ENCODE measurements at regions not wholly inside any gene's neighbourhood (a gene's known extent, or its start where the extent isn't known, plus 50 kb on each side); places are given as distances from the start of the nearest gene placed in this dataset.
"Not testable (repeated sequence)": the region's sequence is repeated elsewhere in the genome, so short reads cannot be mapped to it uniquely, and the experiment has no call there.

GRCh38 chr13:86253497-86253896 lies 454.3 kb upstream of the SLITRK6 start:
- DNase-seq (ENCODE audit: low read depth, low spot score); H3K4me3 ChIP-seq (ENCODE audit: control insufficient read depth in 2 of 3, extremely low read depth in 1 of 3, insufficient read depth in 2 of 3, low read depth in 1 of 3, low read length in 3 of 3); H3K9me3 ChIP-seq (ENCODE audit: control insufficient read depth, low read depth, low read length); H3K4me1 ChIP-seq (ENCODE audit: control insufficient read depth, extremely low read depth, insufficient read depth, low read length); H4K20me1 ChIP-seq (ENCODE audit: control insufficient read depth, extremely low read depth, insufficient read depth, low read length); H3K27ac ChIP-seq (ENCODE audit: control insufficient read depth, insufficient read depth, low read length); H3K36me3 ChIP-seq (ENCODE audit: control insufficient read depth in 2 of 2, extremely low read depth in 1 of 2, insufficient read depth in 2 of 2, low read length in 2 of 2); H3K79me2 ChIP-seq (ENCODE audit: control insufficient read depth, insufficient read depth, low read length); H3K9me1 ChIP-seq (ENCODE audit: control insufficient read depth, extremely low read depth, insufficient read depth, low read length); H3K4me2 ChIP-seq (ENCODE audit: control insufficient read depth, extremely low read depth, insufficient read depth, low read depth, low read length); H3K9ac ChIP-seq (ENCODE audit: control insufficient read depth, extremely low read depth, insufficient read depth, low read length); dilution Hi-C loops (cut with MboI; ENCODE audit: extremely low pct_ligation_motif_present, low sequenced_read_pairs); H2AFZ ChIP-seq (ENCODE audit: control insufficient read depth, low read length); H3K27me3 ChIP-seq (ENCODE audit: control insufficient read depth, extremely low read depth, insufficient read depth, low read length); FAIRE-seq: not testable (repeated sequence)

- DNase-seq (ENCODE audit: low read depth, low spot score); H4K20me1 ChIP-seq (ENCODE audit: control insufficient read depth, extremely low read depth, insufficient read depth, low read length); H3K79me2 ChIP-seq (ENCODE audit: control insufficient read depth, insufficient read depth, low read length); H3K4me2 ChIP-seq (ENCODE audit: control insufficient read depth, extremely low read depth, insufficient read depth, low read depth, low read length); FAIRE-seq; H3K27ac ChIP-seq (ENCODE audit: control insufficient read depth, insufficient read depth, low read length); H3K4me3 ChIP-seq (ENCODE audit: control insufficient read depth in 2 of 3, extremely low read depth in 1 of 3, insufficient read depth in 2 of 3, low read depth in 1 of 3, low read length in 3 of 3); H3K36me3 ChIP-seq (ENCODE audit: control insufficient read depth in 2 of 2, extremely low read depth in 1 of 2, insufficient read depth in 2 of 2, low read length in 2 of 2); H3K9me3 ChIP-seq (ENCODE audit: control insufficient read depth, low read depth, low read length); H3K4me1 ChIP-seq (ENCODE audit: control insufficient read depth, extremely low read depth, insufficient read depth, low read length); H3K9ac ChIP-seq (ENCODE audit: control insufficient read depth, extremely low read depth, insufficient read depth, low read length); dilution Hi-C loops (cut with MboI; ENCODE audit: extremely low pct_ligation_motif_present, low sequenced_read_pairs); H2AFZ ChIP-seq (ENCODE audit: control insufficient read depth, low read length); H3K9me1 ChIP-seq (ENCODE audit: control insufficient read depth, extremely low read depth, insufficient read depth, low read length); H3K27me3 ChIP-seq (ENCODE audit: control insufficient read depth, extremely low read depth, insufficient read depth, low read length): not testable (repeated sequence)
Measured at GRCh38 chr13:86255820-86256219, 456.6 kb upstream of the SLITRK6 start.

GRCh38 chr13:86269511-86269910 lies 470.3 kb upstream of the SLITRK6 start:
- dilution Hi-C loops (cut with MboI; ENCODE audit: extremely low pct_ligation_motif_present, low sequenced_read_pairs), result no loop called here
- Histone ChIP-seq H3K4me2 (ENCODE audit: control insufficient read depth, extremely low read depth, insufficient read depth, low read depth, low read length) (no peak overlapping the region), H2AFZ (ENCODE audit: control insufficient read depth, low read length) (no peak overlapping the region), H3K4me3 (ENCODE audit: control insufficient read depth in 2 of 3, extremely low read depth in 1 of 3, insufficient read depth in 2 of 3, low read depth in 1 of 3, low read length in 3 of 3) (no peak overlapping the region), H3K27ac (ENCODE audit: control insufficient read depth, insufficient read depth, low read length) (no peak overlapping the region), H3K36me3 (ENCODE audit: control insufficient read depth in 2 of 2, extremely low read depth in 1 of 2, insufficient read depth in 2 of 2, low read length in 2 of 2) (no peaks in the 10 kb centered on the region), H3K9ac (ENCODE audit: control insufficient read depth, extremely low read depth, insufficient read depth, low read length) (no peak overlapping the region), H3K27me3 (ENCODE audit: control insufficient read depth, extremely low read depth, insufficient read depth, low read length) (no peaks in the 10 kb centered on the region), H3K79me2 (ENCODE audit: control insufficient read depth, insufficient read depth, low read length) (no peaks in the 10 kb centered on the region), H4K20me1 (ENCODE audit: control insufficient read depth, extremely low read depth, insufficient read depth, low read length) (no peaks in the 10 kb centered on the region), H3K4me1 (ENCODE audit: control insufficient read depth, extremely low read depth, insufficient read depth, low read length) (no peaks in the 10 kb centered on the region), H3K9me3 (ENCODE audit: control insufficient read depth, low read depth, low read length) (no peaks in the 10 kb centered on the region), H3K9me1 (ENCODE audit: control insufficient read depth, extremely low read depth, insufficient read depth, low read length) (no peaks in the 10 kb centered on the region)
- FAIRE-seq (no peak), DNase-seq (ENCODE audit: low read depth, low spot score) (no peak)
- TF ChIP-seq CTCF (optimal IDR thresholded peaks at IDR 0.05 in 1 of 3, IDR thresholded peaks at IDR 0.05 in 1 of 3, conservative IDR thresholded peaks at IDR 0.05 in 1 of 3; ENCODE audit: extremely low read depth in 1 of 3, insufficient read depth in 2 of 3, low read length in 3 of 3) (no peak), EZH2 (IDR thresholded peaks at IDR 0.05; ENCODE audit: low read length) (no peak)
